ENCODE measurements at regions not wholly inside any gene's neighbourhood (a gene's known extent, or its start where the extent isn't known, plus 50 kb on each side); places are given as distances from the start of the nearest gene placed in this dataset.

GRCh38 chr2:66920415-66920814, 476.7 kb upstream of the ETAA1 start:
- no peak overlapping the region for H3K27ac ChIP-seq
- TF ChIP-seq CTCF (IDR thresholded peaks at IDR 0.05): no peak
- intact Hi-C loops (cut with DNase I): no loop called here
- no peaks in the 10 kb centered on the region for H3K27me3 ChIP-seq
- ATAC-seq (no peak), DNase-seq (no peak)
- H3K36me3 ChIP-seq: no peaks in the 10 kb centered on the region
- H3K9me3 ChIP-seq: no peaks in the 10 kb centered on the region
- H3K4me3 ChIP-seq: no peak overlapping the region
- WGBS, 2 donors: 76 to 83% methylated on average over 2 of the region's 2 CpGs
- no peaks in the 10 kb centered on the region for H3K4me1 ChIP-seq

DNA sequence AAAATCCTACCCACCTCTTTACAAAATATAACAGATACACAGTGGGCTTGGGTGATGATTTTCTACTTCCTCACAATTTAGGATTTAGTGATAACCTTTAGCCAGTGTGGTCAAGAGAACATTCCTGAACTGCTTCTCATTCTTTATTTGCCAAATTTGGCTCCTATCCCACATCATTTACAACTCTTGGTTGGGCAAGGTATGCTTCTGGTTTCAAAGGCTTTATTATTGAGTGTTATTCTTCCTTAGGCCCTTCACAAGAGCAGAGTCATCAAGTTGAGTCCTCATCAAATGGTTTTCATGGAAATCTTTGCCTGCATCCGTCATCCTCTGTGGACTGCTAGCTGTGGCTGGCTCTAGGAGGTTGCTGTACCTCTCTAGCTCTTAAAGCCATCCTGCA, 472.0 kb upstream of the ETAA1 start:
- intact Hi-C loops (cut with DNase I): no loop called here
- TF ChIP-seq CTCF (IDR thresholded peaks at IDR 0.05): no peak
- H3K4me1 ChIP-seq: no peaks in the 10 kb centered on the region
- no peaks in the 10 kb centered on the region for H3K36me3 ChIP-seq
- no peak for DNase-seq
- no peaks in the 10 kb centered on the region for H3K9me3 ChIP-seq
- no peak overlapping the region for H3K27ac ChIP-seq
- no peak for ATAC-seq
- no peaks in the 10 kb centered on the region for H3K27me3 ChIP-seq
- 87 to 90% methylated on average over 1 of the region's 1 CpG for WGBS, 2 donors
- H3K4me3 ChIP-seq: no peak overlapping the region

GRCh38 chr2:66926594-66927112, 470.5 kb upstream of the ETAA1 start:
- ATAC-seq (no peak), DNase-seq (no peak)
- H3K9me3 ChIP-seq: no peaks in the 10 kb centered on the region
- intact Hi-C loops (cut with DNase I): no loop called here
- no peaks in the 10 kb centered on the region for H3K4me1 ChIP-seq
- WGBS, 2 donors: 72 to 79% methylated on average over 6 of the region's 6 CpGs
- no peaks in the 10 kb centered on the region for H3K27me3 ChIP-seq
- no peak for TF ChIP-seq CTCF (IDR thresholded peaks at IDR 0.05)
- no peak overlapping the region for H3K27ac ChIP-seq
- H3K36me3 ChIP-seq: no peaks in the 10 kb centered on the region
- no peak overlapping the region for H3K4me3 ChIP-seq

DNA sequence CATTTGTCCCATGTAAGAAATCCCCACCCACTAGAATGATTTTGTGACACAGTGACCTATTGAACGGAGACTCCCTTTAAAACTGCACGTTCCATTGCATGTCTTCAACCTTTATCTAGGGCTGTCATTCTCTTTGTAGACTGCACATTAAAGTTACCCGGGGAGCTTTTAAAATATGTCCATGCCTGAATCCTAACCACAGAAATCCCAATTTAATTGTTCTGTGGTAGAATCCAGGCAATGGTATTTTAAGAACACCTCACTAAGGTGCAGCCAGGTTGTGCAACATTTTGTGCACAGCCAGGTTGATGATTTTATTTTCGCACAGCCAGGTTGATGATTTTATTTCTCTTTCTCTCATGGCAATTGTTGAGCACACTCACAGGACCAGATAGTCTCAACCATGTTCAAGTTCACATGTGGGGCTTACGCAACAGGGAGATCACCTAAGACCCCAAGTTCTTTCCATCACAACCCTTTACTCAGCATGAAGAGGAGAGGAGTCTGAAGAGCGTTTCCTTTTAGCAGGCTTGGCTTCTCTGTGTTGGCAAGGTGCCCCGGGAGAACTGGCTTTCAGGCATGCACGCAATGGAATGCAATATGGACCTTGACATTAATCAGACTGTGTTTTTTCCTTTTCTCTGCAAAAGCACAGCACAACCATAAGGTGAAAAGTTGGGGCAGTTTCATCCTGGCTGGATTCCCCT, 467.3 kb upstream of the ETAA1 start:
- intact Hi-C loops (cut with DNase I): no loop called here
- DNase-seq (peak; percentile 41 to 44), ATAC-seq (peak in 3 of 8 donors; percentile 29 to 35 (median 33))
- Histone ChIP-seq H3K4me3 (no peak overlapping the region), H3K27me3 (no peaks in the 10 kb centered on the region), H3K27ac (no peak overlapping the region), H3K4me1 (no peaks in the 10 kb centered on the region), H3K9me3 (no peaks in the 10 kb centered on the region), H3K36me3 (no peaks in the 10 kb centered on the region)
- no peak for TF ChIP-seq CTCF (IDR thresholded peaks at IDR 0.05)
- WGBS, 2 donors: 32 to 33% methylated on average over 8 of the region's 8 CpGs
